ENCODE measurements at regions not wholly inside any gene's neighbourhood (a gene's known extent, or its start where the extent isn't known, plus 50 kb on each side); places are given as distances from the start of the nearest gene placed in this dataset.
"Not testable (repeated sequence)": the region's sequence is repeated elsewhere in the genome, so short reads cannot be mapped to it uniquely, and the experiment has no call there.

DNA sequence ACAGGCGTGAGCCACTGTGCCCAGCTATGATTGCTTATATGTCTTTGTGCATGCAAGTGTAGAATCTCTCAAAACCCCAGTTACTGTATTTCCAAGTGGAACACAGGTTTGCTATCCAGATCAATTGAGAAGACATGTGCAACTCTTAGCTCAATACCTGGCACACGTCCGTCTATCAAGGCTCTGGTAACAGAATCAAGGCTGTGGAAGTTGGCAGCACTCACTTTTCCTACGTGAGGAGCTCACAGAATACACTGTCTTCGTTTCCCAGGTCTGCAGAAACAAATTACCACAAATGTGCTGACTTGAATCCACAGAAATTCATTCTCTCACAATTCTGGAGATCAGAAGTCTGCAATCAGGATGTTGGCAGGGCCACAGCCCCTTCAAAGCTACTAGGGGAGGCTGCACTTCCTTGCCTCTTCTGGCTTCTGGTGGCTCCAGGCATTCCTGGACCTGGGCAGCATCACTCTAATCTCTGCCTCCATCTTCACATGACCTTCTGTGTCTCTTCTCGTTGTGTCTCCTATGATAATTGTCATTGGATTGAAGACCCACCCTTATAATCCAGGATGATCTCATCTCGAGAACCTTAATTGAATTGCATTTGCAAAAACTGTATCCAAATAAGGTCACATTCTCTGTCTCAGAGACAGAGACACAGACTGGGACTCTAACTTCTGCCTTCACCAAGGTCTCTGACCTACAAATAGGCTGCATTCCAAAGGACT is 84.8 kb upstream of the C7orf33 start:
- CTCF ChIA-PET = interaction anchor here (0.7 to 8.8 kb wide), 12 partner anchors 9 to 469 kb away, joined by 3 to 55 read pairs (median 5); no protein-coding TSS in a partner anchor
- H3K9me2 ChIP-seq = no peaks in the 10 kb centered on the region
- H3K36me3 ChIP-seq (replicated peaks in 1 of 2; ENCODE audit: control insufficient read depth in 1 of 2, insufficient read depth in 2 of 2, low read length in 1 of 2) = no peaks in the 10 kb centered on the region
- WGBS (ENCODE audit: low lambda C conversion rate) = 57% methylated on average over 7 of the region's 7 CpGs
- POLR2A ChIA-PET = no interaction called here
- H4K20me1 ChIP-seq (ENCODE audit: insufficient read depth) = no peaks in the 10 kb centered on the region
- no peak for DNase-seq
- no peak for TF ChIP-seq TEAD4 (IDR thresholded peaks at IDR 0.05; ENCODE audit: borderline replicate concordance, insufficient read depth)
- TF ChIP-seq MEF2A (IDR thresholded peaks at IDR 0.05; ENCODE audit: borderline replicate concordance, low read depth) = no peak
- TF ChIP-seq RFX5 (IDR thresholded peaks at IDR 0.05; ENCODE audit: low read length) = no peak
- no peak for TF ChIP-seq ELF1 (IDR thresholded peaks at IDR 0.05)
- TF ChIP-seq RAD21 (IDR thresholded peaks at IDR 0.05; ENCODE audit: low read length) = no peak
- TF ChIP-seq RCOR1 (IDR thresholded peaks at IDR 0.05; ENCODE audit: low read length) = no peak
- TF ChIP-seq, protein P1, sequence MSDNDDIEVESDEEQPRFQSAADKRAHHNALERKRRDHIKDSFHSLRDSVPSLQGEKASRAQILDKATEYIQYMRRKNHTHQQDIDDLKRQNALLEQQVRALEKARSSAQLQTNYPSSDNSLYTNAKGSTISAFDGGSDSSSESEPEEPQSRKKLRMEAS (IDR thresholded peaks at IDR 0.05; ENCODE audit: low read depth) = no peak
- TF ChIP-seq EP300 (IDR thresholded peaks at IDR 0.05; ENCODE audit: borderline replicate concordance in 1 of 2, low read depth in 1 of 2, low read length in 1 of 2) = no peak
- no peak for TF ChIP-seq GABPA (IDR thresholded peaks at IDR 0.05; ENCODE audit: low read depth)
- TF ChIP-seq NRF1 (IDR thresholded peaks at IDR 0.05; ENCODE audit: low read depth, low read length) = no peak
- TF ChIP-seq FOXM1 (IDR thresholded peaks at IDR 0.05; ENCODE audit: low read depth) = no peak
- no peak for TF ChIP-seq JUND (IDR thresholded peaks at IDR 0.05)
- TF ChIP-seq, protein P2, sequence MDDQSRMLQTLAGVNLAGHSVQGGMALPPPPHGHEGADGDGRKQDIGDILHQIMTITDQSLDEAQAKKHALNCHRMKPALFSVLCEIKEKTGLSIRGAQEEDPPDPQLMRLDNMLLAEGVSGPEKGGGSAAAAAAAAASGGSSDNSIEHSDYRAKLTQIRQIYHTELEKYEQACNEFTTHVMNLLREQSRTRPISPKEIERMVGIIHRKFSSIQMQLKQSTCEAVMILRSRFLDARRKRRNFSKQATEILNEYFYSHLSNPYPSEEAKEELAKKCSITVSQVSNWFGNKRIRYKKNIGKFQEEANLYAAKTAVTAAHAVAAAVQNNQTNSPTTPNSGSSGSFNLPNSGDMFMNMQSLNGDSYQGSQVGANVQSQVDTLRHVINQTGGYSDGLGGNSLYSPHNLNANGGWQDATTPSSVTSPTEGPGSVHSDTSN (IDR thresholded peaks at IDR 0.05) = no peak
- TF ChIP-seq NFIC (IDR thresholded peaks at IDR 0.05; ENCODE audit: borderline replicate concordance) = no peak
- TF ChIP-seq YY1 (IDR thresholded peaks at IDR 0.05; ENCODE audit: low read depth) = no peak
- no peak for TF ChIP-seq TCF12 (IDR thresholded peaks at IDR 0.05)
- TF ChIP-seq, protein P3, sequence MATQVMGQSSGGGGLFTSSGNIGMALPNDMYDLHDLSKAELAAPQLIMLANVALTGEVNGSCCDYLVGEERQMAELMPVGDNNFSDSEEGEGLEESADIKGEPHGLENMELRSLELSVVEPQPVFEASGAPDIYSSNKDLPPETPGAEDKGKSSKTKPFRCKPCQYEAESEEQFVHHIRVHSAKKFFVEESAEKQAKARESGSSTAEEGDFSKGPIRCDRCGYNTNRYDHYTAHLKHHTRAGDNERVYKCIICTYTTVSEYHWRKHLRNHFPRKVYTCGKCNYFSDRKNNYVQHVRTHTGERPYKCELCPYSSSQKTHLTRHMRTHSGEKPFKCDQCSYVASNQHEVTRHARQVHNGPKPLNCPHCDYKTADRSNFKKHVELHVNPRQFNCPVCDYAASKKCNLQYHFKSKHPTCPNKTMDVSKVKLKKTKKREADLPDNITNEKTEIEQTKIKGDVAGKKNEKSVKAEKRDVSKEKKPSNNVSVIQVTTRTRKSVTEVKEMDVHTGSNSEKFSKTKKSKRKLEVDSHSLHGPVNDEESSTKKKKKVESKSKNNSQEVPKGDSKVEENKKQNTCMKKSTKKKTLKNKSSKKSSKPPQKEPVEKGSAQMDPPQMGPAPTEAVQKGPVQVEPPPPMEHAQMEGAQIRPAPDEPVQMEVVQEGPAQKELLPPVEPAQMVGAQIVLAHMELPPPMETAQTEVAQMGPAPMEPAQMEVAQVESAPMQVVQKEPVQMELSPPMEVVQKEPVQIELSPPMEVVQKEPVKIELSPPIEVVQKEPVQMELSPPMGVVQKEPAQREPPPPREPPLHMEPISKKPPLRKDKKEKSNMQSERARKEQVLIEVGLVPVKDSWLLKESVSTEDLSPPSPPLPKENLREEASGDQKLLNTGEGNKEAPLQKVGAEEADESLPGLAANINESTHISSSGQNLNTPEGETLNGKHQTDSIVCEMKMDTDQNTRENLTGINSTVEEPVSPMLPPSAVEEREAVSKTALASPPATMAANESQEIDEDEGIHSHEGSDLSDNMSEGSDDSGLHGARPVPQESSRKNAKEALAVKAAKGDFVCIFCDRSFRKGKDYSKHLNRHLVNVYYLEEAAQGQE (IDR thresholded peaks at IDR 0.05; ENCODE audit: low read depth, low read length) = no peak
- no peak for TF ChIP-seq GATA2 (CRISPR knock-in tag; IDR thresholded peaks at IDR 0.05)
- H3K79me2 ChIP-seq (ENCODE audit: insufficient read depth) = no peaks in the 10 kb centered on the region
- H3K4me2 ChIP-seq = no peak overlapping the region
- H3K27me3 ChIP-seq (ENCODE audit: insufficient read depth) = peaks cover 11% of the 10 kb centered on the region; the same call in 1 of the 2 replicates
- no peak overlapping the region for H2AFZ ChIP-seq (ENCODE audit: low read depth)
- H3K4me1 ChIP-seq (ENCODE audit: control insufficient read depth in 1 of 2, insufficient read depth in 2 of 2, low read depth in 1 of 2, low read length in 1 of 2) = peaks cover 0 to 4% of the 10 kb centered on the region in 2 experiments; a peak in 1 of 4 replicates
- no peaks in the 10 kb centered on the region for H3F3A ChIP-seq (replicated peaks; ENCODE audit: insufficient read depth)
- no peak overlapping the region for H3K4me3 ChIP-seq (ENCODE audit: low read depth in 2 of 2, low read length in 1 of 2)
- no peaks in the 10 kb centered on the region for H3K9me3 ChIP-seq
- H3K9ac ChIP-seq = no peak overlapping the region
- no peak overlapping the region for H3K27ac ChIP-seq (ENCODE audit: low read depth in 2 of 2, low read length in 1 of 2)

DNA sequence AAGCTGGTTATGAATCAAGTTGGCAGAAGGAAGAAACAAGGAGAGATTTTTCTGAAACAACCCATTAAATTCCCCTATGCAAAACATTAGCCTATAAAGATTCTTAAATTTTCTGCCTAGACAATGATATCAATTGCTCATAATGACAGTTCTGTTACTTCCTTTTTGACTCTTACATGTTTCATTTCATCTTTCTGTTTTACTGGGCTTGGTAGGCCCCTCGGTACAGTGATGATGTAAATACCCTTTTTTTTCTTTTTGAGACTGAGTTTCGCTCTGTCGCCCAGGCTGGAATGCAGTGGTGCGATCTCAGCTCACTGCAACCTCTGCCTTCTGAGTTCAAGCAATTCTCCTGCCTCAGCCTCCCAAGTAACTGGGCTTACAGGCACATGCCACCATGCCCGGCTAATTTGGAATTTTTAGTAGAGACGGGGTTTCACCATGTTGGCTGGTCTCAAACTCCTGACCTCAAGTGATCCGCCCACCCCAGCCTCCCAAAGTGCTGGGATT is 83.4 kb upstream of the C7orf33 start:
- H3K27ac ChIP-seq (ENCODE audit: low read depth in 2 of 2, low read length in 1 of 2); DNase-seq; H3K9me2 ChIP-seq; H3K9me3 ChIP-seq; H3K27me3 ChIP-seq (ENCODE audit: insufficient read depth); H3K4me3 ChIP-seq (ENCODE audit: low read depth in 2 of 2, low read length in 1 of 2); H3K4me2 ChIP-seq; H3K9ac ChIP-seq; H3K79me2 ChIP-seq (ENCODE audit: insufficient read depth); POLR2A ChIA-PET; H4K20me1 ChIP-seq (ENCODE audit: insufficient read depth); H3K36me3 ChIP-seq (replicated peaks in 1 of 2; ENCODE audit: control insufficient read depth in 1 of 2, insufficient read depth in 2 of 2, low read length in 1 of 2); H2AFZ ChIP-seq (ENCODE audit: low read depth); H3K4me1 ChIP-seq (ENCODE audit: control insufficient read depth in 1 of 2, insufficient read depth in 2 of 2, low read depth in 1 of 2, low read length in 1 of 2); H3F3A ChIP-seq (replicated peaks; ENCODE audit: insufficient read depth): not testable (repeated sequence)
- CTCF ChIA-PET = interaction anchor here (1.0 to 2.9 kb wide), 3 partner anchors 17 to 456 kb away, joined by 3 to 15 read pairs (median 4); no protein-coding TSS in a partner anchor
- WGBS (ENCODE audit: low lambda C conversion rate) = 88% methylated on average over 7 of the region's 7 CpGs

Measured in SK-N-SH (cell line).